Gastrocnemius medialis (tissue), 4 donors: ENCODE measurements at regions not wholly inside any gene's neighbourhood (a gene's known extent, or its start where the extent isn't known, plus 50 kb on each side); places are given as distances from the start of the nearest gene placed in this dataset.
"Not testable (repeated sequence)": the region's sequence is repeated elsewhere in the genome, so short reads cannot be mapped to it uniquely, and the experiment has no call there.

Experiments
- ATAC-seq, 2 donors: fragments of 150-250 bp; one replicate each; pipeline ENCODE4 v1.9.1; 2016
- DNase-seq, 2 donors: peaks; one replicate each; pipeline ENCODE4 v3.0.0-alpha.2; 2019
- H3K27ac ChIP-seq, 4 donors: fragments of 200-600 bp; sonication (generic); 1 replicate in 1 of 4; 2 replicates in 3 of 4; pipeline ENCODE4 v1.5.1; 2016 to 2018; ENCODE audit warnings: mild to moderate bottlenecking in 2 of 4, moderate library complexity in 1 of 4
- H3K27me3 ChIP-seq, 3 donors: fragments of 200-600 bp; sonication (generic) in 2 of 3; 1 replicate in 1 of 3; 2 replicates in 2 of 3; pipeline versions ENCODE4 v1.5.1 to v1.6.0; 2016 to 2019; ENCODE audit warnings: mild to moderate bottlenecking in 1 of 3, moderate library complexity in 1 of 3
- H3K36me3 ChIP-seq, 2 donors: fragments of 200-600 bp; sonication (generic) in 1 of 2; one replicate each; pipeline ENCODE4 v1.5.1; 2017 to 2018
- H3K4me1 ChIP-seq, 2 donors: fragments of 200-600 bp; sonication (generic) in 1 of 2; one replicate each; pipeline ENCODE4 v1.5.1; 2016 to 2017; ENCODE audit warnings: mild to moderate bottlenecking in 2 of 2
- H3K4me3 ChIP-seq, 4 donors: fragments of 200-600 bp; sonication (generic) in 3 of 4; 1 replicate in 1 of 4; 2 replicates in 3 of 4; pipeline ENCODE4 v1.5.1; 2016 to 2019; ENCODE audit warnings: mild to moderate bottlenecking in 2 of 4
- H3K9me3 ChIP-seq, 3 donors: fragments of 200-600 bp; sonication (generic) in 2 of 3; 1 replicate in 1 of 3; 2 replicates in 2 of 3; pipeline ENCODE4 v1.5.1; 2016 to 2019
- CTCF ChIP-seq, 5 experiments: fragments of 450-650 bp in 3 of 5; fragments of 200-600 bp in 2 of 5; sonication (generic) in 2 of 5; IDR thresholded peaks in 4 of 5; conservative IDR thresholded peaks in 1 of 5; 1 replicate in 4 of 5; 2 replicates in 1 of 5; pipeline ENCODE4 v1.5.1; 2016 to 2019; ENCODE audit warnings: antibody characterized with exemption in 5 of 5, mild to moderate bottlenecking in 3 of 5, moderate library complexity in 3 of 5
- POLR2A ChIP-seq, 2 donors: fragments of 450-650 bp; IDR thresholded peaks; one replicate each; pipeline ENCODE4 v1.6.1; 2017; ENCODE audit warnings: antibody characterized with exemption in 2 of 2, mild to moderate bottlenecking in 2 of 2, moderate library complexity in 2 of 2
- in situ Hi-C, 4 donors: fragments of 200-750 bp; cut with MboI; loops; one replicate each; pipeline versions ENCODE4 v1.15.0 to v1.8.0; 2017; ENCODE audit warnings: low sequenced_read_pairs in 4 of 4
- intact Hi-C: fragments of 100-400 bp; cut with DNase I; formaldehyde crosslinking; loops from one replicate; pipeline ENCODE4 v1.15.1; 2023; ENCODE audit warnings: low total_unique reads

DNA sequence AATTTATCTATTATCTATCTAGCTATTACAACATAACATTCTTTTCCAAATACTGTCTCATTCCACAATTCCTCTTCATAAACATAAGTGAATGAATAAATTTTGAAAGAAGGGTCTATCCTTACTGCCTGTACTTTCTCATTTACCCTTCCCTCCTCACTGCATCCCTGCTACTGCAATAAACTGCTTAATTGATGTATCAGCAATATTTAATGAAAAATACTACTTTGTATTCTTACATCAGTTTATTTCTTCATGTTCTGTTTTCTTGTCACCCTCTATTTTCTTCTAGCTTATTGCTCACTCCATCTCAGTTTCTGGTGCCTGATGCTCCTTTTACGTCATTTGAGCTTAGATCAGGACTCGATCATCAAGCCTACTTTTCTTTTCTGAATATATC lies 695.7 kb upstream of the ATXN7L3B start:
- no peak for ATAC-seq

GRCh38 chr12:73863546-73863945 lies 674.1 kb upstream of the ATXN7L3B start:
- no peak overlapping the region for H3K4me3 ChIP-seq
- no peaks in the 10 kb centered on the region for H3K9me3 ChIP-seq
- no peaks in the 10 kb centered on the region for H3K36me3 ChIP-seq
- no peak overlapping the region for H3K27ac ChIP-seq
- ATAC-seq (no peak), DNase-seq (no peak)
- intact Hi-C loops (no loop called here), in situ Hi-C loops (no loop called here)
- H3K27me3 ChIP-seq, result no peaks in the 10 kb centered on the region
- TF ChIP-seq CTCF (IDR thresholded peaks at IDR 0.05 in 4 of 5, conservative IDR thresholded peaks at IDR 0.05 in 1 of 5), result no peak
- TF ChIP-seq POLR2A (IDR thresholded peaks at IDR 0.05), result no peak
- no peaks in the 10 kb centered on the region for H3K4me1 ChIP-seq

More for the DNA sequence above, 695.7 kb upstream of the ATXN7L3B start:
- in situ Hi-C loops (no loop called here), intact Hi-C loops (no loop called here)
- H3K27me3 ChIP-seq, result no peaks in the 10 kb centered on the region
- no peaks in the 10 kb centered on the region for H3K36me3 ChIP-seq
- no peaks in the 10 kb centered on the region for H3K9me3 ChIP-seq
- TF ChIP-seq CTCF (IDR thresholded peaks at IDR 0.05 in 4 of 5, conservative IDR thresholded peaks at IDR 0.05 in 1 of 5), result no peak
- no peak overlapping the region for H3K4me3 ChIP-seq
- no peak for DNase-seq
- no peak overlapping the region for H3K27ac ChIP-seq
- H3K4me1 ChIP-seq, result no peaks in the 10 kb centered on the region

DNA sequence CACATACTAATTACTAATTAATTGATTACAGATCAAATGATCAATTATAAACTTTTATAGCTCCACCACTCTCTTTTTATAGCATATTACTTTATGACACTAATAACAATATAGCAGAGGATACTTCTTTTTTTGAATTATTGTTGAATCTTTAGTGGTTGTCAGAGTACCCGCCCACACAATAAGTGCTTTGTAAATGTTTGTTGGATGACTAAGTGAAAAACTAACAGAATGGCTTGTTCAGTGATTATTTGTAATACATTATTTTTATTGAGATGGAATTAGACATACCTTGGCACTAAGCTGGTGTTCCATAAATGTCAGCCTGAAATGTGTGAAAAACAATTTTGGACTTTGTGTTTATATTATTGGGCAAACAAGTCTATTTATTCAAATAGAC lies 670.5 kb upstream of the ATXN7L3B start:
- H3K9me3 ChIP-seq, result no peaks in the 10 kb centered on the region
- intact Hi-C loops, result no loop called here
- H3K27ac ChIP-seq, result no peak overlapping the region
- H3K27me3 ChIP-seq, result no peaks in the 10 kb centered on the region
- no peaks in the 10 kb centered on the region for H3K4me1 ChIP-seq
- no peak for DNase-seq
- in situ Hi-C loops, result no loop called here
- H3K4me3 ChIP-seq, result no peak overlapping the region
- no peak for TF ChIP-seq CTCF (IDR thresholded peaks at IDR 0.05 in 4 of 5, conservative IDR thresholded peaks at IDR 0.05 in 1 of 5)
- TF ChIP-seq POLR2A (IDR thresholded peaks at IDR 0.05), result no peak
- no peak for ATAC-seq
- H3K36me3 ChIP-seq, result no peaks in the 10 kb centered on the region

GRCh38 chr12:73877291-73877690 lies 660.3 kb upstream of the ATXN7L3B start:
- H3K4me1 ChIP-seq, H3K9me3 ChIP-seq, DNase-seq, H3K4me3 ChIP-seq, in situ Hi-C loops, H3K27me3 ChIP-seq, intact Hi-C loops, ATAC-seq, H3K27ac ChIP-seq, H3K36me3 ChIP-seq: not testable (repeated sequence)

DNA sequence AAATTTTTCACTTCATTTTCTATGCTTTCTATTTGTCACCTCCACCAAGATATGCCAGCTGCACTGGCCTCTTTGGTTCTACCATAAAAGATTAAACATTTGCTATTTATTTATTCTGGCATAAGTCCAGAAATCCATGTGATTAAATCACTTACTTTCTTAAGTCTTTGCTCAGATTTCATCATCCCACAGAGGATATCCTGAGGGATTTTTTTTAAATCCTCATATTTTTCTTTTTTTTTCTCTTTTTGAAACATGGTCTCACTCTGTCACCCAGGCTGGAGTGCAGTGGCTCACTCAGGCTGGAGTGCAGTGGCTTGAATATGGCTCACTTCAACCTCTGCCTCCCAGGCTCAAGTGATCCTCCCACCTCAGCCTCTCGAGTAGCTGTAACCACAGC lies 645.4 kb upstream of the ATXN7L3B start:
- Histone ChIP-seq H3K4me3 (no peak overlapping the region), H3K27me3 (no peaks in the 10 kb centered on the region), H3K36me3 (no peaks in the 10 kb centered on the region), H3K9me3 (no peaks in the 10 kb centered on the region), H3K27ac (no peak overlapping the region), H3K4me1 (no peaks in the 10 kb centered on the region)
- intact Hi-C loops, result no loop called here
- no peak for TF ChIP-seq CTCF (IDR thresholded peaks at IDR 0.05 in 4 of 5, conservative IDR thresholded peaks at IDR 0.05 in 1 of 5)
- ATAC-seq, result no peak
- no peak for DNase-seq
- in situ Hi-C loops, result no loop called here
